ELR (cell line): ENCODE measurements at regions not wholly inside any gene's neighbourhood (a gene's known extent, or its start where the extent isn't known, plus 50 kb on each side); places are given as distances from the start of the nearest gene placed in this dataset.
"Not testable (repeated sequence)": the region's sequence is repeated elsewhere in the genome, so short reads cannot be mapped to it uniquely, and the experiment has no call there.

Experiments used
- DNase-seq: peaks from one replicate; pipeline ENCODE4 v3.0.0-alpha.2; 2015; ENCODE audit warnings: low read depth

DNA sequence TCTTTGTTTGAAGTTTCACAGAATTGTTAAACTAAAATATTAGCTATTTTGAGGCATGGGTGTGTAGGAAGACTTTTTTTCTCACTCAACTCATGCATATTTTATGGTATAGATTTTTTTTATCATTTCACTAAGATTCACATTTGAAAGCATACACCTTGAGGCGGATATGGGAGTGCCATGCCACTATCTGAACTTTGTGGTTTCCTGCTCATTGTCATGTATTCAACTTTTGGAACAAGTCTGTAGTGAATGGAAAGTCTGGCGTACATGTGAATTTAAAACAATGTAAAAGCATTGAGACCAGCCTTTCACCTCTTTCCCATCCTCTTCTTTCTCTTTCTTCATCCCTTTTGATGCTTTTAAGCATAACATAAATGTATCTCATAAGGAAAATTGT lies 147.9 kb downstream of the TPBG start:
- DNase-seq, result no peak

- DNase-seq, result not testable (repeated sequence)
Observed at GRCh38 chr6:82517896-82518295, 154.3 kb downstream of the TPBG start.

GRCh38 chr6:82521369-82521768 lies 157.8 kb downstream of the TPBG start:
- DNase-seq, result no peak

DNA sequence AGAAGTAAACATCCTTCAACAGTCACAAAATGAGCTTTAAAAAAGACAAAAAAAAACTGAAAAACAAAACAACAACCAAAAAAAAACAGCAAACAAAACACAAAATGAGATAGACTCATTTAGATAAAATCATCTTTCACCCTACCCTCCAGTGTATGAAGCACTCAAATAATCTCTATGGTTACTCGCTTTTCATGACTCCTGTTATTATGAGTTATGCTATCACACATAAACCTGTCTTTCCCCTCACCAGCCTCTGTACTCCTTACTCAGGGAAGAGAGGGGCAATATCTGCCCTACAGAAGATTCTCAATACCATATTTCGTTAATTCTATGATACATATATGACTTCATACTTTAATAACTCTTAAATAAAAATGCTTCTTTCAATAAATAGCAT lies 158.2 kb downstream of the TPBG start:
- no peak for DNase-seq

DNA sequence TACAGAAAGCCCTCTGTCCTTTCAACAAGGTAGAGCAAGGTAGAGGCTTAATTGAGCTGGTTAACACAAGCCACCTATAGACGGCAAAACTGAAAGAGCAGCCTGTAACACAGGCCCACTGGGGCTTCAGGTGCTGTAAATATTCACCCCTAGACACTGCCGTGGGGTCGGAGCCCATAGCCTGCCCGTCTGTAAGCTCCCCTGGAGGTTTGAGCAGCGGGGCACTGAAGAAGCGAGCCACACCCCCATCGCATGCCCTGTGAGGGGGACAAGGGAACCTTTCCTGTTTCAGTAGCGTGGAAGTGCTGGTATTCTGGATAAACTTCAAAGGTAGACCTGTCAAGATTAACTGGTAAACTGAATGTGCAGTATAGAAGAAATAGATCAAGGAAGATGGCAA lies 160.4 kb downstream of the TPBG start:
- DNase-seq, result no peak

GRCh38 chr6:82525775-82526495 lies 162.3 kb downstream of the TPBG start:
- no peak for DNase-seq

DNA sequence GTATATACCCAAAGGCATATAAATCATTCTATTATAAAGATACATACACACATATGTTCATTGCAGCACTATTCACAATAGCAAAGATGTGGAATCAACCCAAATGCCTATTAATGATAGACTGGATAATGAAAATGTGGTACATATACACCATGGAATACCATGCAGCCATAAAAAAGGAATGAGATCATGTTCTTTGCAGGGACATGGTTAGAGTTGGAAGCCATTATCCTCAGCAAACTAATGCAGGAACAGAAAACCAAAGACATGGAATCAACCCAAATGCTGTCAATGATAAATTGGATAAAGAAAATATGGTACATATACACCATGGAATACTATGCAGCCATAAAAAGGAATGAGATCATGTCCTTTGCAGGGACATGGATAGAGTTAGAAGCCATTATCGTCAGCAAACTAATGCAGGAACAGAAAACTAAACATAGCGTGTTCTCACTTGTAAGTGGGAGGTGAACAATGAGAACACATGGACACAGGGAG lies 166.4 kb downstream of the TPBG start:
- DNase-seq, result not testable (repeated sequence)

- peak; percentile 21 for DNase-seq
Observed at GRCh38 chr6:82534876-82535275, 171.3 kb downstream of the TPBG start.

DNA sequence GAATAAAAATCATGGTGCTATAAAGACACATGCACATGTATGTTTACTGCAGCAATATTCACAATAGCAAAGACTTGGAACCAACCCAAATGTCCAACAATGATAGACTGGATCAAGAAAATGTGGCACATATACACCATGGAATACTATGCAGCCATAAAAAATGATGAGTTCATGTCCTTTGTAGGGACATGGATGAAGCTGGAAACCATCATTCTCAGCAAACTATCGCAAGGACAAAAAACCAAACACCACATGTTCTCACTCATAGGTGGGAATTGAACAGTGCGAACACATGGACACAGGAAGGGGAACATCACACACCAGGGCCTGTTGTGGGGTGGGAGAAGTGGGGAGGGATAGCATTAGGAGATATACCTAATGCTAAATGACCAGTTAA lies 185.9 kb downstream of the TPBG start:
- DNase-seq, result not testable (repeated sequence)

GRCh38 chr6:82551311-82551710 lies 187.7 kb downstream of the TPBG start:
- DNase-seq, result not testable (repeated sequence)

DNA sequence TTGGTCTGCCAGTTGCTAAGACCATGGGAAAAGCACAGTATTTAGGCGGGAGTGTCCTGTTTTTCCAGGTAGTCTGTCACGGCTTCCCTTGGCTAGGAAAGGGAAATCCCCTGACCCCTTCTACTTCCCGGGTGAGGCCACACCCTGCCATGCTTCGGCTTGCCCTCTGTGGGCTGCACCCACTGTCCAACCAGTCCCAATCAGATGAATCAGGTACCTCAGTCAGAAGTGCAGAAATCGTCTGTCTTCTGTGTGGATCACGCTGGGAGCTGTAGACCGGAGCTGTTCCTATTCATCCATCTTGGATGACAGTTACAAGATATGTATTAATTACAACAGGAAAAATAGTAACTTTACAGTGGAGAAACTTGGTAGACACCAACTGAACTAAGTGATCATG lies 188.2 kb downstream of the TPBG start:
- DNase-seq, result no peak

GRCh38 chr6:82553863-82554531 lies 190.4 kb downstream of the TPBG start:
- no peak for DNase-seq

DNA sequence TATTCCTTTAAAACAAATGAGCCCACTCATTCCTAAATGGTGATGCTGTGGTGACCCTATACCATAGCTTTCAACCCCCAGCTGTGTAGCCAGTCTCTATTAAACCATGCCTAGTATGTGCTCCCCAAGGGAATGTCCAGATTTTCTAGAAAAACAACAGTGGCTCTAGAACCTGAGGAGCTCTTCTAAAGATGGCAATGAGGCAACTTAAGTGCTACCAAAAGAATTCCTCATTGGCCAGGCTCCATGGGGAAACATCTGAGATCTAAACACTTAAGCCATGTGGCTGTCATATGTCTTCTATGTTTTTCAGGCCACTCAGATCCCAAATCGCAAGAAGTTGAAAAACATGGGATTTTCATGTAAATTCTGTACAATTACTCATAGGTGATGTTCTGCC lies 191.0 kb downstream of the TPBG start:
- DNase-seq, result peak; percentile 6

DNA sequence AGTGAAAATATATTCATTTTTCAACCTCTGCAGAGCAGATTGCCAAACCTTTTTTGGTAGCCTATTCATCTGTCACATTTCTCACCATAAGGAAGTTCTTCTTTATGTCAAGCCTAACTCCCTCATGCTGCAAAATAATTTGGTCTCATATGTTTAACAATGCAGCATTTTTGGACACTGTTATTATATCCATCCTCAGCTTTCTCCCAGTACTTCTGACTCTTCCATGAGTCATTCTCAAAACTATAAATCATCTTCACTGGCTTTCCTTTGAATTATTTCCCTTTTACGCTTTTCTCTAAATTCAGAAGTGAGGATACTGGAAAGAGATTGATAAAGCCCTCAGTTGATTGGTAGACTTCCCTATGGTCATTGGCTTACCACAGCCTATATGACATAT lies 192.2 kb downstream of the TPBG start:
- peak; percentile 85 for DNase-seq

GRCh38 chr6:82558531-82558930 lies 194.9 kb downstream of the TPBG start:
- not testable (repeated sequence) for DNase-seq

DNA sequence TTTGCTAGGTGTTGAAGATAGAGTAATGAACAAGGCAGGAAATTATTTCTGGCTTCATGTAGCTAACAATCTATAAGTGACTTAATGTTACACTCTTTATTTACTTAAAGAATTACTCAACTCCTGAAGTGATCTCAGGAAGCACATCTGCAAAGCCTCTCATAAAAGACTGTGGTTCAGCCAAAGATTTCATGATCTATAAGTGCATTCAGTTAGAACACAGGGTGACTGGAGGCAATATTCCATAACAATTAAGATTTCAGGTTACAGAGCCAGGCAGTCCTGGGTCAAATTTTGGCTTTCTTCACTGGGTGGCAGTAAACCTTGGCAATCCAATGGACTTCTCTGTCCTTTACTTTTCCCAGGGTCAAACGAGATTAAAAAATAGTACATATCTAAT lies 204.0 kb downstream of the TPBG start:
- DNase-seq, result peak; percentile 14

GRCh38 chr6:82568290-82568993 lies 204.8 kb downstream of the TPBG start:
- DNase-seq, result no peak

DNA sequence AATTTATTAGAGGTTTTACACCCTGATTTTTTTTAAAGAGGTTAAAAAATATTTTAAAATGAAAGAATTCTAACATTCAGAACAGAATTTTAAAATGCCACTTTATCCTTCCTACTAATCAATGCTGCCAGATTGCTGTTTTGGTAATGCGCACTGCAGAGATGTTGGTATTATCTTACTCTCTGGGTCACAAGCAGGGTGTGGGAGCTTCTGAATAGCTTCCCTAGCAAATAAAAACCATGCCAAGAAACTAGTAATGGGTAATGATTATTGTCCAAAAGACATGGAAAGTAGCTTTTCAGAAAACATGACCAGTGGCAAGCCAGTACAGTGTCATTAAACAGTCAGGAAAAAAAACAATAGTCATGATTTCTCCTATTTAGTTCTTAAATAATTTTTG lies 205.4 kb downstream of the TPBG start:
- no peak for DNase-seq

DNA sequence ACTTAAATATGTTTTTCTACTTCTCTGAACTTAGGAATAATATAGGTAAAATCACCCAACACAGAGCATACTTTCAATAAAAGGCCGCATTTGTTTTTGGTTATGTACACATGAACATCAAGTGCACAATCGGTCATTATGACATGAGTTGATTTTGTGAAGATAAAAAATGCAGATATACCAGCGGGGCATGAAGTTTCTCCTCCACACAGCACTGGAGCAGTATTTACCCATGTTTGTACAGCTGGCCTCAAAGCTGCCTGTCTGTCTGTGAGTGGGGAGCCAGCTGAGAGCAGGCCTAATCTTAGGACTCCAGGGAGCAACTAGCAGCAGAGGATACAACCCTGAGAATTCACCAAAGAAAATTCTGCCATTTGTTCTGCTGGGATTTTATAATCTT lies 206.5 kb downstream of the TPBG start:
- DNase-seq, result no peak

DNA sequence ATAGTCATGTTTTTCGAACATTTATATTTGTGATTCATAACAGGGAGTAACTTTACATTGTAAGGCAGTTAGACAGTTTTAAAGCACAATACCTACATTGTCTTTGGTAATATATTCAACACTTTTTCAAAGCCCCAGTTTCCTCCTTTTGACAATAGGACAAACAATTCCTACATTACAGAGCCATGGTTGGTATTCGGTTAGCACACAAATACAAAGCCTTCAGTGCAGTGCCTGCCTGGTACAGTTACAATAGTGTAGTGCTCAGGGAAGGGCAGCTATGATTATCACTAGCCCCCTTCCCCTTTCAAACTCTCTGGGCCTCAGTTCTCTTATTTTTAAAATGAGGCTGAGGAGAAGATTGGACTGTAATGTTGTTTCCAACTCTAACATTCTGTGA lies 207.8 kb downstream of the TPBG start:
- no peak for DNase-seq

- DNase-seq, result no peak
Observed at GRCh38 chr6:82573254-82573972, 209.8 kb downstream of the TPBG start.

- DNase-seq, result no peak
Observed at GRCh38 chr6:82576284-82576683, 212.7 kb downstream of the TPBG start.
